NCI-H526 treated with DMSO at 0.1 percent for 48 hours (cell line): ENCODE measurements at regions not wholly inside any gene's neighbourhood (a gene's known extent, or its start where the extent isn't known, plus 50 kb on each side); places are given as distances from the start of the nearest gene placed in this dataset.
A peak's percentile ranks its signal among the peaks of the same experiment; 100 is the strongest.
"Not testable (repeated sequence)": the region's sequence is repeated elsewhere in the genome, so short reads cannot be mapped to it uniquely, and the experiment has no call there.

Experiments used
- DNase-seq: peaks from one replicate; lab custom pipeline; 2025; lab: John Stamatoyannopoulos, UW

- DNase-seq = not testable (repeated sequence)
These were observed 291.4 kb upstream of the ZNF337 start for GRCh38 chr20:25987928-25988560.

- DNase-seq = peak; percentile 66
These were observed 290.6 kb upstream of the ZNF337 start for GRCh38 chr20:25987073-25987927.

GRCh38 chr20:25985597-25985996, 288.9 kb upstream of the ZNF337 start:
- DNase-seq = no peak

GRCh38 chr20:25984933-25985332, 288.3 kb upstream of the ZNF337 start:
- DNase-seq = peak; percentile 17

DNA sequence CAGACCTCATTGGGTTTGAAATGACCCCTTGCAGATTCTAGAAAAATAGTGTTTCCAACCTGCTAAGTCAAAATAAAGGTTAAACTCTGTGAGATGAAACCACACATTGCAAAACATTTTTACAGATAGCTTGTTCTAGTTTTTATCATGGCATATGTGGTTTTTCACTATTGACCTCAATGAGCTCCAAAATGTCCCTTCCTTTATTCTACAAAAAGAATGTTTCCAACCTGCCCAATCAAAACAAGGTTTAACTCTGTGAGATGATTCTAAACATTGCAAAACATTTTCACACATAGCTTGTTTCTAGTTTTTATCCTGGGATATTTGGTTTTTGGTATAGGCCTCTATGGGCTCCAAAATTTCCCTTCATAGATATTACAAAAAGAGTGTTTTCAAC, 286.0 kb upstream of the ZNF337 start:
- DNase-seq = not testable (repeated sequence)

- not testable (repeated sequence) for DNase-seq
These were observed 282.0 kb upstream of the ZNF337 start for GRCh38 chr20:25978450-25979190.

DNA sequence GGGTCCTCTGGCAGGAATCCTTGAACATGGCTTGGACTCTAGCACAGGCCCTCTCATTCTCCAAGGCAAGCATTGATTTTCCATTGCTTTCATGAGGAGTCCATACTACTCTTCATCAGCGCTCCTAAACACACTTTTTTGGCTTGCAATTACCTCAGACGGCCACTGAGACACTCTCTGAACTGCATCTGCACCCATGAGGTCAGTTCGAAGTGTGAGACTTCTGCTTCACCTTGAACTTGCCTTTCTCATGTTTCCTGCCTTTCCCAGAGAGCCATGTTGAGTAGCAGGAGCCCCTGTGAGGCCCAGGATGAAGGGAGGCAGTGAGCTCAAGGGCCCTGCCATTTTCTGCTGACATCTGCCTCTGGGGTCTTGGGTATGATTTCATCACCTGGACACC, 279.2 kb upstream of the ZNF337 start:
- DNase-seq = not testable (repeated sequence)

GRCh38 chr20:25965203-25965602, 268.6 kb upstream of the ZNF337 start:
- not testable (repeated sequence) for DNase-seq

- not testable (repeated sequence) for DNase-seq
These were observed 257.2 kb upstream of the ZNF337 start for GRCh38 chr20:25953876-25954275.

DNA sequence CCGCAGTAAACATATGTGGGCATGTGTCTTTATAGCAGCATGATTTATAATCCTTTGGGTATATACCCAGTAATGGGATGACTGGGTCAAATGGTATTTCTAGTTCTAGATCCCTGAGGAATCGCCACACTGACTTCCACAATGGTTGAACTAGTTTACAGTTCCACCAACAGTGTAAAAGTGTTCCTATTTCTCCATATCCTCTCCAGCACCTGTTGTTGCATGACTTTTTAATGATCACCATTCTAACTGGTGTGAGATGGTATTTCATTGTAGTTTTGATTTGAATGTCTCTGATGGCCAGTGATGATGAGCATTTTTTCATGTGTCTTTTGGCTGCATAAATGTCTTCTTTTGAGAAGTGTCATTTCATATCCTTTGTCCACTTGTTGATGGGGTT, 238.6 kb upstream of the ZNF337 start:
- DNase-seq = not testable (repeated sequence)

DNA sequence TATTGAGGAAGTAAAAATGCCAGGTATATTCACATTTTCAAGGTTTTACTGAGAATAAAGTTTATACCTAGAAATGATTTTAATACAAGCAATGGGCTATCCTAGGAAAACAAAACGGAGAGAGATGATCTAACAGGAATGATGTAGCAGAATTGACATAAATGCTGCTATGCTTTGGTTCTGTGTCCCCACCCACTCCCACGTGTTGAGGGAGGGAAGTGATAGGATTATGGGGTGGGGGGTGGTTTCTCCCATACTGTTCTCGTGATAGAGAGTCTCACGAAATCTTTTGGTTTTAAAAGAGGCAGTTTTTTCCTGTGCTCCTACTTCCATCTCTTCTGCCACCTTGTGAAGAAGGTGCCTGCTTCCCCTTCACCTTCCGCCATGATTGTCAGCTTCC, 236.2 kb upstream of the ZNF337 start:
- not testable (repeated sequence) for DNase-seq

DNA sequence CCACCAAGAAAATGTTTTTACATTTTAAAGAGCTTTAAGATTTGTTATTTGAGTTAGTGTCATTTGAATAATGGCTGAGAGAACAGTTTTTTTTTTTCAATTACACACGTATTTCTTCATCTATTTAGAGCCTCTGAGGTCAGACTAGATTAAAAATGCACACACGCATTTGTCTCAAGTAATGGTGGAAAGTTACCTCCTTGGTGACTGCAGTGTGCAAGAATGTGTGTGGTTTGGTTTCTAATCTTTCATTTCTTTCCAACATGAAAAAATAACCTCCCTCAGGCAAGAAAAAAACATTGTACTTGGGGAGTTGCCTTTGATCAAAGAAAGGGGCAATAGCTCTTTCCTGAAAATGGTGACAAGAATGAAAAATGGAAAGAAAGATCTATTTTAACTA, 235.5 kb upstream of the ZNF337 start:
- not testable (repeated sequence) for DNase-seq

DNA sequence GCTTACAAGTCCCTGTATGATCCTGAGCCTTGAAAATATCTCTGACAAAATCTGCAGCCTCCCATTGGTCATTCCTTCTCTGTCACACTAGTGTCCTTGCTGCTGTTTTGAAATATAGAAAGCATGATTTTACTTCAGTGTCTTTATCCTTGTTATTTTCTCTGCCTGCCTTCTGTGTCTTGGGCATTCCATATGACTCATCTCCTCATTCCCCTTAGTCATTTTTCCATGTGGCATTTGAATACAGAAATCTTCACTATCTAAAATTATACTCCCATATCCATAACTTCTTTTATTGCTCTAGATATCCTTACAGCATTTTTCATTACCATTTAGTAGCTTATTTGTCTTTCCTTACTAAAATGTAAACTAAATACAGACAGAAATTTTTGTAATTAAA, 205.7 kb upstream of the ZNF337 start:
- DNase-seq = not testable (repeated sequence)

GRCh38 chr20:25898663-25899062, 202.0 kb upstream of the ZNF337 start:
- DNase-seq = not testable (repeated sequence)

DNA sequence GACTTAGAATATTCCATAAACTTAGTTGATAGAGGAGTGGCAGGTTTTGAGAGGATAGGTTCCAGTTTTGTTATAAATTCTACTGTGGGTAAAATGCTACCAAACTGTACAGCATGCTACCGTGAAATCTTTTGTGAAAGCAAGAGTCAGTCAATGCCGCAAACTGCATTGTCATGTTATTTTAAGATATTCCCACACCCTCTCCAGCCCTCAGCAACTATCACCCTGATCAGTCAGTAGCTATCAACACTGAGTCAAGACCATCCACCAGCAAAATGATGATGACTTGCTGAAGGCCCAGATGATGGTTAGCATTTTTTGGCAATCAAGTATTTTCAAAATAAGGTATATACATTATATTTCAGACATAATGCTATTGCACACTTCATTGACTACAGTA, 182.4 kb upstream of the ZNF337 start:
- not testable (repeated sequence) for DNase-seq

- not testable (repeated sequence) for DNase-seq
These were observed 172.0 kb upstream of the ZNF337 start for GRCh38 chr20:25868650-25868979.

DNA sequence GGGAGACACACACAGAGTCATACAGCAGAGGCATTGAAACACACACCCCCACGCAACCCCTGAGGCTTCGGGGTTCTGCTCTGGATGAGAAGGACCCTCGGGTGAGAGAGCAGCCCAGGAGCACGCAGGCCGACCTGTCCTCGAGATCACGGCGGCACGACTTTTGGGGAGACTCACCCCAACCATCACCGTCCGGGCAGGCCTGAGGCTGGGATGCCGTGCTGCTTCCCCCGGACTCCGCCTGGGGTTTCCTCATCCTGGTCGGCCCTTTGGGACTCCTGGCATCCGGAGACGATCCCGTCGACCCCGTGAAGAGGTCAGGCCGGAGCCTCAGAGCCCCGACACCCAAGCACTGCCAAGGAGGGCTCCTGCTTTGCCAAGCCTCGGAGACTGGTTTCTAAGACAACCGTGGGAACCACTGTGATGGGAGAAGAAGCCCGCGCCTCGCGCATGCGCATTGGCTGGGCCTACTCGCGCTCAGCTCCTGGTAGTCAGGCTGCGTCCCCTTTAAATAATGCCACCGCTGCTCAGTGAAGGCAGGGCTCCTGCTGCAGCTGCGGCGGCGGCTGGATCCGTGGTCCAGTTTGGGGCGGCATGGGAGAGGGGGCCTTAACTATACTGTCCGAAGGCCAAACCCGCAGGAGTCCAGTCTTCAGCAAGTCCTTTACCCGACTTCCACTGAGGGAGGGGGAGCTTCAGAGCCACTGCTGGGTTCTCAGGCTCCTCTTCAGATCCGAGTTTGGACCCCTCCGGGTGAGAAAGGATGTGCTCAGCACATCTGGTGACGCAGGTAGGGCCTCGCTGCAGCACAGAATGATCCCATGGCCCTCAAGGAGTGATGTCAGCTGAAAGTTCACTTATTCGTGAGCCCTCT, 171.4 kb upstream of the ZNF337 start:
- peak; percentile 77 for DNase-seq

- DNase-seq = not testable (repeated sequence)
These were observed 170.5 kb upstream of the ZNF337 start for GRCh38 chr20:25867015-25867775.

DNA sequence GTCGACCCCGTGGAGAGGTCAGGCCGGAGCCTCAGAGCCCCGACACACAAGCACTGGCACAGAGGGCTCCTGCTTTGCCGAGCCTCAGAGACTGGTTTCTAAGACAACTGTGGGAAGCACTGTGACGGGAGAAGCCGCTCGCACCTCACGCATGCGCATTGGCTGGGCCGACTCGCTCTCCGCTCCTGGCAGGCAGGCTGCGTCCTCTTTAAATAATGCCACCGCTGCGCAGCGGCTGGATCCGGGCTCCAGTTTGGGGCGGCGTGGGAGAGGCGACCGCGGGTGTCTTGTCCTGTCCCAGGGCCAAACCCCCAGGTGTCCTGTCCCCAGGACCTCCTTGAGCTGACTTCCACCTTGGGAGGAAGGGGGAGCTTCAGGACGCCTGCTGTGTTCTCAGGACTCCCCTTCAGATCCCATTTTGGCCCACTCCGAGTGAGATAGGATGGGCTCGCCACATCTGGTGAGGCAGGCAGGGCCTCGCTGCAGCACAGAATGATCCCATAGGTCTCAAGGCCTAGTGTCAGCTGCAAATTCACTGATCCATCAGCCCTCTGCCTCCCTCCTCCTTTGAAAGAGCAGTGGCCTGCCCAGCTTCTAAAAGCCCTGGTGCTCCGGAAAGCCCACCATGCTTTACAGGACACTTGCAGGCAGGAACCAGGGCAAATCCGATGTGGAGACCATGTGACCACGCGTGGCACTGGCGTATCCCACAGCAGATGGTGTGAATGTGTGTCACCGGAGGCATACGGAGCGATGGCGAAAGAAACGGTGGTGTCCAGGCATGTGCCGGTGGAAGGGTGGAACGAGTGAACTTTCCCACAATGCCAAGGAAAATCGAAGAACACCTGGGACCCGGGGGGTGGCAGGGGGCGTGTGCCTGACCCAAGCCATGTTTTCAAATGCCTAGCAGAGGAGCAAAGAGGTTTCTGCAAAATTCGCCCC, 169.3 kb upstream of the ZNF337 start:
- peak; percentile 63 for DNase-seq
